ENCODE measurements at regions not wholly inside any gene's neighbourhood (a gene's known extent, or its start where the extent isn't known, plus 50 kb on each side); places are given as distances from the start of the nearest gene placed in this dataset.
"Not testable (repeated sequence)": the region's sequence is repeated elsewhere in the genome, so short reads cannot be mapped to it uniquely, and the experiment has no call there.

GRCh38 chr17:54678158-54678557, 222.5 kb upstream of the TOM1L1 start:
- ChIA-PET POLR2A (ENCODE audit: low non-redundant PET) (no interaction called here), CTCF (no interaction called here)
- no peak overlapping the region for H3K27ac ChIP-seq
- no peak for TF ChIP-seq CTCF (conservative IDR thresholded peaks at IDR 0.05; ENCODE audit: low read depth)
- no peak for DNase-seq (ENCODE audit: low spot score)

- no peak overlapping the region for H3K27ac ChIP-seq
- ChIA-PET CTCF (no interaction called here), POLR2A (ENCODE audit: low non-redundant PET) (no interaction called here)
- TF ChIP-seq CTCF (conservative IDR thresholded peaks at IDR 0.05; ENCODE audit: low read depth): no peak
- DNase-seq (ENCODE audit: low spot score): no peak
These were observed 220.2 kb upstream of the TOM1L1 start for GRCh38 chr17:54680410-54680809.

- ChIA-PET CTCF (no interaction called here), POLR2A (ENCODE audit: low non-redundant PET) (no interaction called here)
- no peak overlapping the region for H3K27ac ChIP-seq
- no peak for DNase-seq (ENCODE audit: low spot score)
- TF ChIP-seq CTCF (conservative IDR thresholded peaks at IDR 0.05; ENCODE audit: low read depth): no peak
These were observed 206.3 kb upstream of the TOM1L1 start for GRCh38 chr17:54694287-54694887.

- H3K27ac ChIP-seq; CTCF ChIA-PET; POLR2A ChIA-PET (ENCODE audit: low non-redundant PET); DNase-seq (ENCODE audit: low spot score): not testable (repeated sequence)
These were observed 187.9 kb upstream of the TOM1L1 start for GRCh38 chr17:54712798-54713197.

GRCh38 chr17:54718286-54718685, 182.4 kb upstream of the TOM1L1 start:
- ChIA-PET POLR2A (ENCODE audit: low non-redundant PET) (no interaction called here), CTCF (no interaction called here)
- no peak for DNase-seq (ENCODE audit: low spot score)
- TF ChIP-seq CTCF (conservative IDR thresholded peaks at IDR 0.05; ENCODE audit: low read depth): no peak
- H3K27ac ChIP-seq: no peak overlapping the region

- CTCF ChIA-PET: no interaction called here
- POLR2A ChIA-PET (ENCODE audit: low non-redundant PET): no interaction called here
- DNase-seq (ENCODE audit: low spot score): no peak
- no peak overlapping the region for H3K27ac ChIP-seq
- no peak for TF ChIP-seq CTCF (conservative IDR thresholded peaks at IDR 0.05; ENCODE audit: low read depth)
These were observed 173.0 kb upstream of the TOM1L1 start for GRCh38 chr17:54727624-54728023.

GRCh38 chr17:54736573-54736972, 164.1 kb upstream of the TOM1L1 start:
- peak; percentile 0 for DNase-seq (ENCODE audit: low spot score)
- POLR2A ChIA-PET (ENCODE audit: low non-redundant PET): no interaction called here
- no peak for TF ChIP-seq CTCF (conservative IDR thresholded peaks at IDR 0.05; ENCODE audit: low read depth)
- no peak overlapping the region for H3K27ac ChIP-seq
- CTCF ChIA-PET: no interaction called here
